ENCODE measurements at regions not wholly inside any gene's neighbourhood (a gene's known extent, or its start where the extent isn't known, plus 50 kb on each side); places are given as distances from the start of the nearest gene placed in this dataset.

GRCh38 chr12:17695495-17695894, 394.5 kb downstream of the RERGL start:
- Histone ChIP-seq H3K27ac (no peak overlapping the region), H3K36me3 (ENCODE audit: control insufficient read depth, insufficient read depth, low read length) (no peaks in the 10 kb centered on the region), H3K27me3 (ENCODE audit: control insufficient read depth, insufficient read depth, low read length) (no peaks in the 10 kb centered on the region), H2AFZ (no peak overlapping the region), H3K4me2 (ENCODE audit: low read length) (no peak overlapping the region), H3K4me1 (no peaks in the 10 kb centered on the region), H3K79me2 (no peaks in the 10 kb centered on the region), H3K4me3 (ENCODE audit: low read depth, low read length) (no peak overlapping the region), H3K9ac (no peak overlapping the region), H3K9me3 (ENCODE audit: control insufficient read depth, low read length) (no peaks in the 10 kb centered on the region)
- TF ChIP-seq CTCF (IDR thresholded peaks at IDR 0.05), result no peak

- Histone ChIP-seq H3K4me1 (no peaks in the 10 kb centered on the region), H3K4me2 (ENCODE audit: low read length) (no peak overlapping the region), H3K4me3 (ENCODE audit: low read depth, low read length) (no peak overlapping the region), H3K79me2 (no peaks in the 10 kb centered on the region), H3K27ac (no peak overlapping the region), H3K9ac (no peak overlapping the region), H3K9me3 (ENCODE audit: control insufficient read depth, low read length) (no peaks in the 10 kb centered on the region), H3K27me3 (ENCODE audit: control insufficient read depth, insufficient read depth, low read length) (no peaks in the 10 kb centered on the region), H3K36me3 (ENCODE audit: control insufficient read depth, insufficient read depth, low read length) (no peaks in the 10 kb centered on the region), H2AFZ (no peak overlapping the region)
- no peak for TF ChIP-seq CTCF (IDR thresholded peaks at IDR 0.05)
Observed at GRCh38 chr12:17691369-17691768, 398.6 kb downstream of the RERGL start.

GRCh38 chr12:17680220-17680619, 409.8 kb downstream of the RERGL start:
- Histone ChIP-seq H3K27ac (no peak overlapping the region), H3K4me1 (no peaks in the 10 kb centered on the region), H3K9me3 (ENCODE audit: control insufficient read depth, low read length) (no peaks in the 10 kb centered on the region), H3K79me2 (no peaks in the 10 kb centered on the region), H3K27me3 (ENCODE audit: control insufficient read depth, insufficient read depth, low read length) (no peaks in the 10 kb centered on the region), H3K4me3 (ENCODE audit: low read depth, low read length) (no peak overlapping the region), H3K9ac (no peak overlapping the region), H3K36me3 (ENCODE audit: control insufficient read depth, insufficient read depth, low read length) (no peaks in the 10 kb centered on the region), H2AFZ (no peak overlapping the region), H3K4me2 (ENCODE audit: low read length) (no peak overlapping the region)
- no peak for TF ChIP-seq CTCF (IDR thresholded peaks at IDR 0.05)

GRCh38 chr12:17666641-17667324, 423.2 kb downstream of the RERGL start:
- no peaks in the 10 kb centered on the region for H3K36me3 ChIP-seq (ENCODE audit: control insufficient read depth, insufficient read depth, low read length)
- no peak overlapping the region for H3K4me2 ChIP-seq (ENCODE audit: low read length)
- no peak for TF ChIP-seq CTCF (IDR thresholded peaks at IDR 0.05)
- H3K79me2 ChIP-seq, result no peaks in the 10 kb centered on the region
- no peak overlapping the region for H3K27ac ChIP-seq
- no peak overlapping the region for H3K9ac ChIP-seq
- H2AFZ ChIP-seq, result no peak overlapping the region
- no peak overlapping the region for H3K4me3 ChIP-seq (ENCODE audit: low read depth, low read length)
- no peaks in the 10 kb centered on the region for H3K4me1 ChIP-seq
- H3K9me3 ChIP-seq (ENCODE audit: control insufficient read depth, low read length), result no peaks in the 10 kb centered on the region
- H3K27me3 ChIP-seq (ENCODE audit: control insufficient read depth, insufficient read depth, low read length), result no peaks in the 10 kb centered on the region

GRCh38 chr12:17665839-17666238, 424.2 kb downstream of the RERGL start:
- no peaks in the 10 kb centered on the region for H3K4me1 ChIP-seq
- no peak overlapping the region for H2AFZ ChIP-seq
- H3K9ac ChIP-seq, result no peak overlapping the region
- no peaks in the 10 kb centered on the region for H3K9me3 ChIP-seq (ENCODE audit: control insufficient read depth, low read length)
- TF ChIP-seq CTCF (IDR thresholded peaks at IDR 0.05), result no peak
- H3K4me2 ChIP-seq (ENCODE audit: low read length), result no peak overlapping the region
- H3K27me3 ChIP-seq (ENCODE audit: control insufficient read depth, insufficient read depth, low read length), result no peaks in the 10 kb centered on the region
- no peak overlapping the region for H3K27ac ChIP-seq
- no peaks in the 10 kb centered on the region for H3K36me3 ChIP-seq (ENCODE audit: control insufficient read depth, insufficient read depth, low read length)
- H3K79me2 ChIP-seq, result no peaks in the 10 kb centered on the region
- no peak overlapping the region for H3K4me3 ChIP-seq (ENCODE audit: low read depth, low read length)

Measured in parathyroid adenoma (tissue), 2 donors.